NCI-H446 treated with DMSO at 0.1 percent for 48 hours (cell line): ENCODE measurements at regions not wholly inside any gene's neighbourhood (a gene's known extent, or its start where the extent isn't known, plus 50 kb on each side); places are given as distances from the start of the nearest gene placed in this dataset.

Source experiments
- DNase-seq: peaks from one replicate; lab custom pipeline; 2025; lab: John Stamatoyannopoulos, UW

DNA sequence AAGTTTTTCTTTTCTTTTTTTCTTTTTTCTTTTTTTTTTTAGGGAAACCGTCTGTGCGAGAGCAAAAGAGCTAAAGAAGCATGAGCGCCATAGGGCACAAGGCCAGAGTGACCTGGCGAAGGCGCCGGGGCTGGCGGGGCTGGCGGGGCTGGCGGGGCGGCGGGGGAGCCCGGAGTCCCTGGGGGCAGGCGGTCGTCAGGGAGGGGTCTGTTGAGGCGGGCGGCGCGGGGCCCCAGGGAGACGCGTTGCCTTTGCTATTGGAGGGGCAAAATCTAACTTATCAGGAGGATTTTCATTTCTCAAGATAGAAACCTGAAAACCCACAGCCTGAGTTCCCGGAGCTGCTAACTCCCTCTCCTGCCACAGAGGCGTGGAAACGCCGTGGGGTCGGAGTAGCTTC lies 135.6 kb upstream of the SMAD1 start:
- no peak for DNase-seq

GRCh38 chr4:145345401-145345800 lies 136.3 kb upstream of the SMAD1 start:
- DNase-seq, result no peak

GRCh38 chr4:145341381-145341780 lies 140.3 kb upstream of the SMAD1 start:
- no peak for DNase-seq

GRCh38 chr4:145340071-145340675 lies 141.5 kb upstream of the SMAD1 start:
- no peak for DNase-seq

DNA sequence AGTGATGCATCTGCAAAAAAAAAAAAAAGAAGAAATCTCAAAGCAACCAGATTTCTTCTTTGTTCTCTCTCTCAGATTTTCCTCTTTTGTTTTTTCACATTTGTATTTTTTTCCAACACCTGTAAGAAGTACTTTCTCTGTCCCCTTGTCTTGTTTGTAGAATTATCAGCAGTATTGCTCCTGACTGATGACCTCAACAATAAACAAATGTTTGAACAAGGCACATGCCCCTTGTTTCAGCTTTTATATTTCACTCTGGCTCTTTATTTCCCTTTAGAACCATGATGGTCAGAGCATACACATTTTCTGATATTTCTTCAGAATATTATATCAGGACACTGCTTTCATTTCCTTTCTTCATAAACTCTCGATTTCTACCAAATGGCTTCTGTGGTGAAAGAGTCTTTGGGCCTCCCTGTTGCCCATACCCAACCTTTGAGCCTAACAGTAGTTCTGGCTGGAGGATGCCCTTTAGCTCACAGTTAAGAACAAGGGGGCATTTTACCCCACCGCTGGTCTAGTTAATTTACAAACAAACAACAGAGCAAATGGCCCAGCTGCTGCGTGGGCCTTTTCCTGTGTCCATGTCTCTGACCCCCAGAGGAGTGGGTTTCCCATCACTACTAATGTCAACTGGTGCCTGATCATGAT lies 142.5 kb upstream of the SMAD1 start:
- DNase-seq, result no peak

DNA sequence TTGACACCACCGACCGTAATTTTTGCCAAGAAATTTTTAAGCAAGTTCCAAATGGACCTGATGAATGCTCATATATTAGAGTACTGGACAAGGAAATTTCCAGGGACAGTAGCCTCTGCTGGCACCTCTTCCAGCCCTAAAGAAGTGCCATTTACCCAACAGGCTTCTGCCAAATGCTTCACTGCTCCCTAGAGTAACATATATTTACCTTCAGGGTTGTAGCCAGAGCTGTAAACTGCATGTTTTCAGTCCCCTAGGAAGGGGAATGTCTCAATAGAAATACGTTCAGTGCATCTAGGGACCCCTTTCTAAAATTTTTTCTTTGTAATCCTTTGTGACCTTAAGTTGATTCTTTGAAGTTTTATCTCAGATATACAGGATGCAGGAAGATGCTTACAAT lies 143.1 kb upstream of the SMAD1 start:
- no peak for DNase-seq

GRCh38 chr4:145337391-145337790 lies 144.3 kb upstream of the SMAD1 start:
- no peak for DNase-seq

GRCh38 chr4:145333786-145334185 lies 147.9 kb upstream of the SMAD1 start:
- DNase-seq, result no peak

GRCh38 chr4:145326491-145326890 lies 146.1 kb upstream of the OTUD4 start:
- DNase-seq, result no peak

- DNase-seq, result no peak
These were observed 143.8 kb upstream of the OTUD4 start for GRCh38 chr4:145324161-145324560.

GRCh38 chr4:145320294-145320693 lies 139.9 kb upstream of the OTUD4 start:
- DNase-seq, result no peak

GRCh38 chr4:145319751-145320150 lies 139.4 kb upstream of the OTUD4 start:
- no peak for DNase-seq

DNA sequence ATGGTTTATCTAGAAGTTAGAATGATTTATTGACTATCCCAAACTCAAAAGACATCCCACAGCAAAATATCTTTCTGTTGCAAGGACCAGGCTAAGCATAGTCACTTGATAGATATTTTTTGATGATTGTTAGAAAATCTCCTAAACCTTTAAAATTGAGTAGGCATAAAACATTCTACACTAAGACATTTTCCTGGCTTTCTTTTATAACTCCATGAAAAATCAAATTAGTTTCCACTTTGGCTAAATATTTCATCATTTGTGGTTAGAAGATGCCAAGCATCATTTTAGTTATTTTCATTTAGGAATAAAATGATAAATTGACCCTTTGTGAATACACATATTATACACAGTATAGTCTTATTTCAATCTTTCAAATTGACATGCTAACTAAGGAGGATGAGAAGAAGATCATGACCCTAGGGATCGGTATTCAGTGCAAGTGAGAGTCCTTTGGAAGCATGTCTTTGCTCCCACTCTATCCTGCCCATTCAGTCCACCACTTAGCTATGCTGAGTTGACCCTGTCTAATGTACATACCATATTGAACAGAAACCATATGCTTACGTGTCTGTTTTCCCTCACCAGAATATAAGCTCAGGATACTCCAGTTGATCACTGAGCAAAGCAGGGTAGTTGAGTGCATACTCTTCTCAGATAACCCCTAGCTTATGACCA lies 136.6 kb upstream of the OTUD4 start:
- DNase-seq, result no peak

- DNase-seq, result no peak
These were observed 135.4 kb upstream of the OTUD4 start for GRCh38 chr4:145315811-145316225.

DNA sequence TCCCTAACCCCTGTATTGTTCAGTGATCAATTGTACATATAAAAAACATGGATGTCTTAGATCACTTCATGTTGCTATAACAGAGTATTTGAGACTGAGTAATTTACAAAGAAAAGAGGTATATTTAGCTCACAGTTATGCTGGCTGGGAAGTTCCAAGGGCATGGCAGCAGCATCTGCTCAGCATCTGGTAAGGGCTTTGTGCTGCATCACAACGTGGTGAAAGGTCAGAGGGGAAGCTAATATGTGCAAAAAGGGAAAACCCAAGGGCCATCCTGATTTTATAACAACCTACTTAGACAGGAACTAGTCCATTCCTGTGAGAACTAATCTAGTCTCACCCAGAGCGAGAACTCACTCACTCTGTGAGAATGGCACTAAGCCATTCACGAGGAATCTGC lies 128.2 kb upstream of the OTUD4 start:
- DNase-seq, result no peak

- no peak for DNase-seq
These were observed 127.5 kb upstream of the OTUD4 start for GRCh38 chr4:145307763-145308430.

GRCh38 chr4:145307120-145307519 lies 126.7 kb upstream of the OTUD4 start:
- DNase-seq, result no peak

- no peak for DNase-seq
These were observed 122.3 kb upstream of the OTUD4 start for GRCh38 chr4:145302725-145303124.

DNA sequence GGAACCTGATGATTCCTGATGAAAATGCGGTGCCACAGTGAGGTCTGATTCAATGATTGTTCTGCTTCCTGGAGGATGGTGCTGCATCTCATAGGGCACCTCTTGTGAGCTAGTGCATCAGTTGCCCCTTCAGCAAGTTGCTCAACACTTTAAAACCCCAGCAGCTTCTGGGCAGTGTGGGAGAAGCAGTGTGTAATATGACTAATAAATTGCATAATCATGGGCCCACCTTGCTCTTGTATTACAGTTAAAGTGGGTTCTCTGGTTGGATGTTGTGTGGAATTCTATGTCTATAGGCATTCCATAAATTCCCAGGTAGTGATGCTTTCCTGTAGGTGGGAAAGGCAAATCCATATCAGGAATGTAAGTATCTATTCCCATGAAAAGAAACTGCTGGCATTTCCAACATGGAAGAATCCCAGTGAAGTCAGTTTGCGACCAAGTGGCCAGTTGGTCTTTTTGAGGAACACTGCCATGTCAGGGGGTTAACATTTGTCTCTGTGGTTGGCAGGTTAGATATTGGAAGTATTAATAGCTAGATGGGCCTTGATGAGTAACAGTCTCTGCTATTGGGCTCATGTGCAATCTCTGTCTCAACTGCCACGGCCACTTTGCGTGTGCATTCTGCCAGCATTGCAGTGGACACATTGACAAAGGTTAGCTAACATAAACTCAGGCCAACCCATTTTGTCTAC lies 121.1 kb upstream of the OTUD4 start:
- no peak for DNase-seq

- DNase-seq, result no peak
These were observed 119.1 kb upstream of the OTUD4 start for GRCh38 chr4:145299380-145300076.

DNA sequence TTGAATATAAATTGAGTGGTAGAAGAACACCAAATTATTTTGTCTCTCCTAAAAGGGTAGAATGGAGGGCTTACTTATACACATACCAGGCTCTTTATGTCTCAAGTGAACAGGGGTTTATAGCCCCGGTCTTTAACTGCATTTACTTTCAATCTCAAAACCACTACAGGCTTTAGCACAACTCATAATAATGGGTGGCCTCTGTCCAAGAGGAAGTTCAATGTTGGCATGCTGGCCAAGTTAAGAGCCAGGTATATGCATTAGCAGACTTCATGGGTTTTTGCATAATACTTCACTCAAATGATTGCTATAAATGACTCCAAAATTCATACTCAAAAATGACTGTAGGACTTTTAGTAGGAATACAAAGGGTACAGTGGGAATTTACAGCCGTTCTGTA lies 118.5 kb upstream of the OTUD4 start:
- DNase-seq, result no peak

DNA sequence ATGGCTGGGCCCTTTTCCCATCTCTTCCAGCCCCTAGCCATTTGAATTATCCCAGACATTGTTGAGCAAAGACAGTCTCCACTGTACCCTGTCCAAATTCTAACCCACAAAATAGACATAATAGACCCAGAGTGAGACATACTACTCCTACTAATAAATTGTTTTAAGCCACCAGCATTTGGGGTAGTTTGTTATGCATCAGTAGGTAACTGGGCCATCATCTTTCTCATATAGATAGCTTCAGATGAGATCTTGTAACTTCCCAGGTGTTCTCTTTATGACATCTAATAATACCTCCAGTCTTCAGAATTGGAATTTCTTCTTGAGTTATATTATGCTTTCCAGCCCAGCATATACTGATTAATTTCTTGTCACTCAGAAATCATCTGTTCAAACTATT lies 117.2 kb upstream of the OTUD4 start:
- DNase-seq, result no peak
